Type B pancreatic cell (in vitro differentiated cells): ENCODE measurements at regions not wholly inside any gene's neighbourhood (a gene's known extent, or its start where the extent isn't known, plus 50 kb on each side); places are given as distances from the start of the nearest gene placed in this dataset.

ENCODE experiments used
- DNase-seq: peaks from one replicate; pipeline ENCODE4 v3.0.0; 2021; ENCODE audit warnings: mixed read lengths; ENCODE audit not compliant: unreplicated experiment; ENCODE audit errors: extremely low spot score
- H3K27ac Mint-ChIP-seq: 2 replicates; pipeline ENCODE4 v1.8.0; 2021; ENCODE audit warnings: mild to moderate bottlenecking, mixed read lengths
- H3K27me3 Mint-ChIP-seq: 2 replicates; pipeline ENCODE4 v1.8.0; 2021; ENCODE audit warnings: mixed read lengths
- H3K36me3 Mint-ChIP-seq: 2 replicates; pipeline ENCODE4 v1.8.0; 2021; ENCODE audit warnings: mixed read lengths
- H3K4me1 Mint-ChIP-seq: one replicate; pipeline ENCODE4 v1.8.0; 2021; ENCODE audit warnings: mixed read lengths; ENCODE audit not compliant: unreplicated experiment
- H3K4me3 Mint-ChIP-seq: 2 replicates; pipeline ENCODE4 v1.8.0; 2021; ENCODE audit warnings: mild to moderate bottlenecking, mixed read lengths
- H3K9me3 Mint-ChIP-seq: 2 replicates; pipeline ENCODE4 v1.8.0; 2021; ENCODE audit warnings: mixed read lengths
- CTCF ChIP-seq: fragments of 200-600 bp; sonication (generic); conservative IDR thresholded peaks from 2 replicates; pipeline ENCODE4 v1.5.0; 2021; ENCODE audit warnings: antibody characterized with exemption, mild to moderate bottlenecking

- H3K4me1 Mint-ChIP-seq, result peaks cover 10% of the 10 kb centered on the region
- H3K9me3 Mint-ChIP-seq, result no peaks in the 10 kb centered on the region
- H3K4me3 Mint-ChIP-seq, result no peak overlapping the region
- no peaks in the 10 kb centered on the region for H3K27me3 Mint-ChIP-seq
- H3K27ac Mint-ChIP-seq, result no peak overlapping the region
- no peak for DNase-seq
- H3K36me3 Mint-ChIP-seq, result no peaks in the 10 kb centered on the region
- TF ChIP-seq CTCF, result no peak
These were observed 233.3 kb downstream of the ZNF608 start for GRCh38 chr5:124512952-124513632.

GRCh38 chr5:124512236-124512635 is 234.2 kb downstream of the ZNF608 start:
- no peak overlapping the region for H3K27ac Mint-ChIP-seq
- no peaks in the 10 kb centered on the region for H3K36me3 Mint-ChIP-seq
- TF ChIP-seq CTCF, result no peak
- peaks cover 10% of the 10 kb centered on the region for H3K4me1 Mint-ChIP-seq
- no peaks in the 10 kb centered on the region for H3K27me3 Mint-ChIP-seq
- no peak for DNase-seq
- no peaks in the 10 kb centered on the region for H3K9me3 Mint-ChIP-seq
- H3K4me3 Mint-ChIP-seq, result no peak overlapping the region

GRCh38 chr5:124511791-124512190 is 234.6 kb downstream of the ZNF608 start:
- DNase-seq, result no peak
- no peak overlapping the region for H3K27ac Mint-ChIP-seq
- H3K4me1 Mint-ChIP-seq, result peaks cover 10% of the 10 kb centered on the region
- no peaks in the 10 kb centered on the region for H3K36me3 Mint-ChIP-seq
- no peaks in the 10 kb centered on the region for H3K27me3 Mint-ChIP-seq
- TF ChIP-seq CTCF, result no peak
- H3K9me3 Mint-ChIP-seq, result no peaks in the 10 kb centered on the region
- H3K4me3 Mint-ChIP-seq, result no peak overlapping the region

- Mint-ChIP-seq H3K27me3 (no peaks in the 10 kb centered on the region), H3K4me3 (no peak overlapping the region), H3K4me1 (peaks cover 16% of the 10 kb centered on the region), H3K27ac (no peak overlapping the region), H3K9me3 (peaks cover 3% of the 10 kb centered on the region), H3K36me3 (no peaks in the 10 kb centered on the region)
- no peak for TF ChIP-seq CTCF
- DNase-seq, result no peak
These were observed 238.8 kb downstream of the ZNF608 start for GRCh38 chr5:124507688-124508087.

GRCh38 chr5:124504081-124504916 is 242.1 kb downstream of the ZNF608 start:
- no peak overlapping the region for H3K27ac Mint-ChIP-seq
- peaks cover 6% of the 10 kb centered on the region for H3K4me1 Mint-ChIP-seq
- no peaks in the 10 kb centered on the region for H3K36me3 Mint-ChIP-seq
- H3K27me3 Mint-ChIP-seq, result peaks cover 4% of the 10 kb centered on the region
- peaks cover 3% of the 10 kb centered on the region for H3K9me3 Mint-ChIP-seq
- no peak for TF ChIP-seq CTCF
- no peak for DNase-seq
- no peak overlapping the region for H3K4me3 Mint-ChIP-seq
